ENCODE measurements at regions not wholly inside any gene's neighbourhood (a gene's known extent, or its start where the extent isn't known, plus 50 kb on each side); places are given as distances from the start of the nearest gene placed in this dataset.

- Histone ChIP-seq H3K27ac (ENCODE audit: control insufficient read depth, insufficient read depth, low read length) (no peak overlapping the region), H3K9me1 (ENCODE audit: control insufficient read depth, extremely low read depth, insufficient read depth, low read length) (no peaks in the 10 kb centered on the region), H4K20me1 (ENCODE audit: control insufficient read depth, extremely low read depth, insufficient read depth, low read length) (no peaks in the 10 kb centered on the region), H3K4me2 (ENCODE audit: control insufficient read depth, extremely low read depth, insufficient read depth, low read depth, low read length) (no peak overlapping the region), H3K36me3 (ENCODE audit: control insufficient read depth in 2 of 2, extremely low read depth in 1 of 2, insufficient read depth in 2 of 2, low read length in 2 of 2) (no peaks in the 10 kb centered on the region), H3K9me3 (ENCODE audit: control insufficient read depth, low read depth, low read length) (no peaks in the 10 kb centered on the region), H3K4me1 (ENCODE audit: control insufficient read depth, extremely low read depth, insufficient read depth, low read length) (peaks cover 6% of the 10 kb centered on the region), H2AFZ (ENCODE audit: control insufficient read depth, low read length) (no peak overlapping the region), H3K79me2 (ENCODE audit: control insufficient read depth, insufficient read depth, low read length) (no peaks in the 10 kb centered on the region), H3K4me3 (ENCODE audit: control insufficient read depth in 2 of 3, extremely low read depth in 1 of 3, insufficient read depth in 2 of 3, low read depth in 1 of 3, low read length in 3 of 3) (no peak overlapping the region), H3K27me3 (ENCODE audit: control insufficient read depth, extremely low read depth, insufficient read depth, low read length) (no peaks in the 10 kb centered on the region), H3K9ac (ENCODE audit: control insufficient read depth, extremely low read depth, insufficient read depth, low read length) (no peak overlapping the region)
- no peak for TF ChIP-seq EZH2 (IDR thresholded peaks at IDR 0.05; ENCODE audit: low read length)
- TF ChIP-seq, protein P1, sequence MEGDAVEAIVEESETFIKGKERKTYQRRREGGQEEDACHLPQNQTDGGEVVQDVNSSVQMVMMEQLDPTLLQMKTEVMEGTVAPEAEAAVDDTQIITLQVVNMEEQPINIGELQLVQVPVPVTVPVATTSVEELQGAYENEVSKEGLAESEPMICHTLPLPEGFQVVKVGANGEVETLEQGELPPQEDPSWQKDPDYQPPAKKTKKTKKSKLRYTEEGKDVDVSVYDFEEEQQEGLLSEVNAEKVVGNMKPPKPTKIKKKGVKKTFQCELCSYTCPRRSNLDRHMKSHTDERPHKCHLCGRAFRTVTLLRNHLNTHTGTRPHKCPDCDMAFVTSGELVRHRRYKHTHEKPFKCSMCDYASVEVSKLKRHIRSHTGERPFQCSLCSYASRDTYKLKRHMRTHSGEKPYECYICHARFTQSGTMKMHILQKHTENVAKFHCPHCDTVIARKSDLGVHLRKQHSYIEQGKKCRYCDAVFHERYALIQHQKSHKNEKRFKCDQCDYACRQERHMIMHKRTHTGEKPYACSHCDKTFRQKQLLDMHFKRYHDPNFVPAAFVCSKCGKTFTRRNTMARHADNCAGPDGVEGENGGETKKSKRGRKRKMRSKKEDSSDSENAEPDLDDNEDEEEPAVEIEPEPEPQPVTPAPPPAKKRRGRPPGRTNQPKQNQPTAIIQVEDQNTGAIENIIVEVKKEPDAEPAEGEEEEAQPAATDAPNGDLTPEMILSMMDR (optimal IDR thresholded peaks at IDR 0.05 in 1 of 3, IDR thresholded peaks at IDR 0.05 in 1 of 3, conservative IDR thresholded peaks at IDR 0.05 in 1 of 3; ENCODE audit: extremely low read depth in 1 of 3, insufficient read depth in 2 of 3, low read length in 3 of 3) = no peak
- dilution Hi-C loops (cut with MboI; ENCODE audit: extremely low pct_ligation_motif_present, low sequenced_read_pairs) = no loop called here
- DNase-seq (ENCODE audit: low read depth, low spot score) (no peak), FAIRE-seq (no peak)
Observed at GRCh38 chr16:48052731-48053417, 102.9 kb downstream of the ABCC12 start.

GRCh38 chr16:48050871-48051270 lies 104.9 kb downstream of the ABCC12 start:
- no peak overlapping the region for H3K4me3 ChIP-seq (ENCODE audit: control insufficient read depth in 2 of 3, extremely low read depth in 1 of 3, insufficient read depth in 2 of 3, low read depth in 1 of 3, low read length in 3 of 3)
- peaks cover 8% of the 10 kb centered on the region for H3K27me3 ChIP-seq (ENCODE audit: control insufficient read depth, extremely low read depth, insufficient read depth, low read length)
- no peak overlapping the region for H3K4me2 ChIP-seq (ENCODE audit: control insufficient read depth, extremely low read depth, insufficient read depth, low read depth, low read length)
- TF ChIP-seq, protein P1 (optimal IDR thresholded peaks at IDR 0.05 in 1 of 3, IDR thresholded peaks at IDR 0.05 in 1 of 3, conservative IDR thresholded peaks at IDR 0.05 in 1 of 3; ENCODE audit: extremely low read depth in 1 of 3, insufficient read depth in 2 of 3, low read length in 3 of 3) = no peak
- no peak for TF ChIP-seq EZH2 (IDR thresholded peaks at IDR 0.05; ENCODE audit: low read length)
- no peaks in the 10 kb centered on the region for H3K9me3 ChIP-seq (ENCODE audit: control insufficient read depth, low read depth, low read length)
- H2AFZ ChIP-seq (ENCODE audit: control insufficient read depth, low read length) = no peak overlapping the region
- dilution Hi-C loops (cut with MboI; ENCODE audit: extremely low pct_ligation_motif_present, low sequenced_read_pairs) = no loop called here
- peaks cover 6% of the 10 kb centered on the region for H3K4me1 ChIP-seq (ENCODE audit: control insufficient read depth, extremely low read depth, insufficient read depth, low read length)
- DNase-seq (ENCODE audit: low read depth, low spot score) = no peak
- FAIRE-seq = no peak
- no peaks in the 10 kb centered on the region for H4K20me1 ChIP-seq (ENCODE audit: control insufficient read depth, extremely low read depth, insufficient read depth, low read length)
- no peak overlapping the region for H3K27ac ChIP-seq (ENCODE audit: control insufficient read depth, insufficient read depth, low read length)
- no peaks in the 10 kb centered on the region for H3K79me2 ChIP-seq (ENCODE audit: control insufficient read depth, insufficient read depth, low read length)
- H3K9ac ChIP-seq (ENCODE audit: control insufficient read depth, extremely low read depth, insufficient read depth, low read length) = no peak overlapping the region
- no peaks in the 10 kb centered on the region for H3K9me1 ChIP-seq (ENCODE audit: control insufficient read depth, extremely low read depth, insufficient read depth, low read length)
- no peaks in the 10 kb centered on the region for H3K36me3 ChIP-seq (ENCODE audit: control insufficient read depth in 2 of 2, extremely low read depth in 1 of 2, insufficient read depth in 2 of 2, low read length in 2 of 2)
